Glomerular endothelial cell (primary cell): ENCODE measurements at regions not wholly inside any gene's neighbourhood (a gene's known extent, or its start where the extent isn't known, plus 50 kb on each side); places are given as distances from the start of the nearest gene placed in this dataset.

ENCODE experiments used
- DNase-seq: peaks from one replicate; pipeline ENCODE4 v3.0.0-alpha.2; 2011; ENCODE audit warnings: low read depth, low spot score; ENCODE audit errors: extremely low read depth

DNA sequence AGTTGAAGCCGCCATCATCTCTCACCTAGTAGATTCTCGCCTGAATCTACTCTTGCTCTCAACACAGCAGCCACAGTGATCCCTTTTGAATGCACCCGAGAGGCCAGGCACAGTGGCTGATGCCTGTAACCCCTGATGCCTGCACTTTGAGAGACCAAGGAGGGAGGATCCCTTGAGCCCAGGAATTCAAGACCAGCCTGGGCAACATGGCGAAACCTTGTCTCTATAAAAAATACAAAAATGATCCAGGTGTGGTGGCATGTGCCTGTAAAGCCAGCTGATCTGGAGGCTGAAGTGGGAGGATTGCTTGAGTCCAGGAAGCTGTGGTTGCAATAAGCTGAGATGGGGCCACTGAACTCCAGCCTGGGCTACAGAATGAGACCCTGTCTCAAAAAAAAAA is 60.3 kb upstream of the EML4 start:
- DNase-seq: no peak

DNA sequence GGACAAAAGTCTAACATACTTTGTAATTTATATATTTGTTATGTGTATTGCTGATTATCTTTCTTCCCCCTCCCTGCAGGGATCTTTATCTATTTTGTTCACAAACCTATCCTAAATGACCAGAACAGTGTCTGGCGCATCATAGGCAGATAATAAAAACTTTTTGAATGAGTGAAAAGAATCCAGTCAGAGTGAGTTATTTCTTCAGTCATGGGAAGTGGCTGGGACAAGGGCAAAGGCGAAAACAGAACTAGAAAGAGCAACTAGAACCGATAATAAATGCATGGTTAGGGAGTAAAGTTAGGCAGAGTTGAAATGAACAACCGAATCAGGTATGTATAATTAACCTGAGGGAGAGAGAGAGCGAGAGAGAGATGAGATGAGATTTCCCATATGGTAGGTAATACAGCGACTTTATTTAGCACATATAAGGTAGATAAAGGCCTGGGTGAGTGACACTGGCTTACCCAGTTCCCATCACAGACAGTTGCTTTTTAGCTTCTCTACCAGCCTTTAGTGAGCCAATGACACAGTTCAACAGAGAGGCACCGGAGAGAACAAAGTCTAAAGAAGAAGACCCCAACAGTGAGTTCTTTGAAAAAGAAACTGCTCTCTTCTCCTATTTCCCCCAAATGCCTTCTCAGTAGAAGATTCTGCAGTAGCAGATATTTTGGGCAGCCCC is 59.1 kb upstream of the EML4 start:
- DNase-seq: no peak

- DNase-seq: no peak
Observed at GRCh38 chr2:42110641-42111322, 58.4 kb upstream of the EML4 start.

DNA sequence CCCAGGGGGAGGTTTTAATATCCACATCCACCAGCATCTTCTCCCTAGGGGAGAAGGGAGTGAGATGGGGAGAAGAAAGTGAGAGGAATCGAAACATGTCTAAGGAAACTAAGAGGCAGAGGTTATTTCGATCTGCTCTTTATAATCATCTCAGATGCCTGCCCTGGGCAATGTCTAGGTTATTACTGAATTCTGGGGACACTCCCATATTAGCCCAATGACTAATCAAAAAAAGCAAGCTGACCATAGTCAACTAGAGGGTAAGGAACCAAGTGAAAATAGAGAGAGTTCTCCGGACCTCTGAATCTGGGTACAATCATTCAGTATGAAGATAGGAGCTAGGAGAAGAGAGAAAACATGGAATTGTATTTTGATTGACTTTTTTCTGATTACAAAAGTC is 56.7 kb upstream of the EML4 start:
- DNase-seq: no peak

GRCh38 chr2:42113452-42113851 is 55.7 kb upstream of the EML4 start:
- no peak for DNase-seq

GRCh38 chr2:42114091-42114490 is 55.1 kb upstream of the EML4 start:
- DNase-seq: no peak

DNA sequence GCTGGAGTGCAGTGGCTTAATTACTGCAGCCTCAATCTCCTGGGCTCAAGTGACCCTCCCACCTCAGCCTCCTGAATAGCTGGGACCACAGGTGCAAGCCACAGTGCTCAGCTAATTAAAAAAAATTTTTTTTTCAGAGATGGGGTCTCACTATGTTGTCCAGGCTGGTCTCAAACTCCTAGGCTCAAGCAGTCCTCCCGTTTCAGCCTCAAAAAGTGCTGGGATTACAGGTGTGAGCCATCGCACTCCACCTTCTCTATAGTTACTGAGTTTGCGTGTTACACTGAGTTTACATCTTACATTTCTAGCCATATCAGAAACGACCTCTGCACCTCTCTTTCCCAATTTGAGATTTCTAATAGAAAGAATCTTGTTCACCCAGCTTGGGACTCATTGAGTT is 53.6 kb upstream of the EML4 start:
- DNase-seq: no peak

DNA sequence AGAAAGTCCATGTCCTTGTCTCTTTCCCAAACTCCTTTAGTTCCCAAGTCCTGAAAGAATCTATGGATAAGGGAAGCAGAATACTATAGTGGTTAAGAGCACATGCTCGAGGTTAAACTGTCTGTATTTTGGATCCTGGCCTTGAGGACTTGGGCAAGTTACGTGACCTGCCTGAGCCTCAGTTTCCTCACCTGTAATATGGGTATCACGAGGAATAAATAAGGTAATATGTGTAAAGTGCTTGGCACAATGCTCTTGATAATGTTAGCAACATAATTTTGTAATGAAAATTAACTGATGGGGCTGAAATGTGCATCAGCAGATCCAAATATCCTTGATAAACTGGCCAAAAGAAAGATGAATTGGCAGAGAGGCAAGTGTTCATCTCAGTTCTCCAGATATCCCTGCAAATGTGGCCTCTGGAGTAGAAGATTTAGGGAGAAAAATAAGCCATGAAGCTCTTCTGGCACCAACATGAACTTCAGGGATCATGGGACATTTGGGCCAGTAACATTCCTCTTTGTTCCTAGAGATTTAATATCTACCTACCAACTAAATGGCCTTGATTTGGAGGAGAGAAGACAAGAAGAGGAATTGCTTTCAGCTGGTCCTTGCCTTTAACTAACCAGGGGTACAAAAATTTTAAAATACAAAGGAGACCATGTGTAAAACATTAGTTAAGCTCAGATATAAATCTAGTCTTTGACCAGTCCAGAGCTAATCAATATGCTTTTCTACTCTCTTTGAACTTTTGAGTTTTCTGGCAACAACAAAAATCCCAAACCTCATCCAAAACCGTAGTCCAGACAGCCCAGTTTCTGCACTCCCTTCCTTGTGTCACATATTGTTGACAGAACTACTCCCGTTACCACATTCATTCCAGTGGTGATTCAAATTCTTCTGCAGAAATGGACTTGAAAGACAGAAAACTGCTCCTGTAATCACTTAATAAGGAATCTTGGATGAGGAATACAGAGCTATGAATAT is 52.7 kb upstream of the EML4 start:
- DNase-seq: no peak

DNA sequence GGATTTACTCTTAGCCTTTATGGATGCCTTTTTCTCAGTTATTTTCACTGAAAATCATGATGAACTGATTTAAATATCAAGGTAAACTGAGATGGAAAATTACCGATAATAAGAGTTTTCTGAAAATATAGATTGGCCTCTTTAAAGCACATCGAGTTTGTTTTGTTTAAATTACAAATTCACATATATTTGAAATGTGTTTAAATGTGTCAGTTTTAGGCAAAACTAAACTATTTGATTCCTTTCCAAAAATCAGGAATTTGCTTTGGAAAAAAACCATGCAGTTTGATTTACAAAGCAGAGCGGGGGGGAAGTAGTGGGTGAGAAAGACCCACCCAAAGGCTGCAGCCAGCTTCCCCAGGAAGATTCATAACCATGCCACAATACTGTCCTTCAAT is 52.0 kb upstream of the EML4 start:
- no peak for DNase-seq

GRCh38 chr2:42117923-42118753 is 51.0 kb upstream of the EML4 start:
- DNase-seq: peak; percentile 22

DNA sequence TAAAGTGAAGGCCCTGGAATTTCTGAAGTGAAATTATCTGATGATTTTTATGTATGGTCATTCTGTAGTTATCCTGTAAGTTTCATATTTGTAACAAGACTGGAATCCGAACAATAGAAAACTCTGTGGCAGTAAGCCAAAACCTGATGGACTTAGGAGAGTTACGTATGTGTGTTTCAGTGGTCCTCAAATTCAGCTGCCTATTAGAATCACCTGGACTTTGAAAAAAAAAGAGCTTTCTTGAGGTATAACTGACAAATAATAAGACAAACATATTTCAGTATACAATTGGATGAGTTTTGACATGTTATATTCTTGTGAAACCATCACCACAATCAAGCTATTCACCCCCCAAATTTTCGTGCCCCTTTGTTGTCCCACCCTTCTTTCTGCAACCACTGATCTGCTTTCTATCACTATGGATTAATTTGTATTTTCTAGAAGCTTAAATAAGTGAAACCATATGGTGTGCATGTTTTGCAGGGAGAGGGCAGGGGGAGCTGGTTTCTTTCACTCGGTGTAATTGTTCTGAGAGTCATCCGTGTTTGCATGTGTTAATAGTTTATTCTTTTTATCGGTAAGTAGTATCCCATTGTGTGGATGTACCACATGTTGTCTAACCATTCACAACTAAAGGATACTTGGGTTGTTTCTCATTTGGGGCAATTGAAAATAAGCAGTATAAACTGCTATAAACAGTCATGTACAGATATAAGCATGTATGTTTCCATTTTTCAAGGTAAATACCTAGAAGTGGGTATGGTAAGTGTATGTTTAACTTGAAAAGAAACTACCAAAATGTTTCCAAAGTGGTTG is 50.2 kb upstream of the EML4 start:
- peak; percentile 41 for DNase-seq
